ENCODE measurements at regions not wholly inside any gene's neighbourhood (a gene's known extent, or its start where the extent isn't known, plus 50 kb on each side); places are given as distances from the start of the nearest gene placed in this dataset.
A peak's percentile ranks its signal among the peaks of the same experiment; 100 is the strongest.

GRCh38 chr1:25106352-25106751, 126.0 kb downstream of the SYF2 start:
- H3K9me3 Mint-ChIP-seq: peaks cover 18% of the 10 kb centered on the region
- H3K4me3 Mint-ChIP-seq: no peak overlapping the region
- no peak overlapping the region for H3K27ac Mint-ChIP-seq
- H3K27me3 Mint-ChIP-seq (ENCODE audit: low read depth): peaks cover 10% of the 10 kb centered on the region
- peak; percentile 19 for DNase-seq (ENCODE audit: low spot score)
- peaks cover 18% of the 10 kb centered on the region for H3K4me1 Mint-ChIP-seq (ENCODE audit: low read depth)
- H3K36me3 Mint-ChIP-seq (ENCODE audit: low read depth): peaks cover 10% of the 10 kb centered on the region

GRCh38 chr1:25105836-25106235, 126.5 kb downstream of the SYF2 start:
- no peak overlapping the region for H3K27ac Mint-ChIP-seq
- H3K4me1 Mint-ChIP-seq (ENCODE audit: low read depth): peaks cover 23% of the 10 kb centered on the region
- peaks cover 10% of the 10 kb centered on the region for H3K27me3 Mint-ChIP-seq (ENCODE audit: low read depth)
- no peak overlapping the region for H3K4me3 Mint-ChIP-seq
- no peak for DNase-seq (ENCODE audit: low spot score)
- H3K36me3 Mint-ChIP-seq (ENCODE audit: low read depth): peaks cover 10% of the 10 kb centered on the region
- peaks cover 18% of the 10 kb centered on the region for H3K9me3 Mint-ChIP-seq

GRCh38 chr1:25104932-25105561, 127.3 kb downstream of the SYF2 start:
- Mint-ChIP-seq H3K27ac (peak overlapping the region; percentile 44), H3K4me1 (ENCODE audit: low read depth) (peaks cover 28% of the 10 kb centered on the region), H3K9me3 (peaks cover 15% of the 10 kb centered on the region), H3K36me3 (ENCODE audit: low read depth) (peaks cover 10% of the 10 kb centered on the region), H3K27me3 (ENCODE audit: low read depth) (peaks cover 10% of the 10 kb centered on the region), H3K4me3 (no peak overlapping the region)
- DNase-seq (ENCODE audit: low spot score): no peak

GRCh38 chr1:25103164-25103795, 129.0 kb downstream of the SYF2 start:
- H3K27me3 Mint-ChIP-seq (ENCODE audit: low read depth): peaks cover 10% of the 10 kb centered on the region
- peaks cover 34% of the 10 kb centered on the region for H3K4me1 Mint-ChIP-seq (ENCODE audit: low read depth)
- no peaks in the 10 kb centered on the region for H3K36me3 Mint-ChIP-seq (ENCODE audit: low read depth)
- no peak for DNase-seq (ENCODE audit: low spot score)
- H3K4me3 Mint-ChIP-seq: no peak overlapping the region
- H3K27ac Mint-ChIP-seq: no peak overlapping the region
- no peaks in the 10 kb centered on the region for H3K9me3 Mint-ChIP-seq

- Mint-ChIP-seq H3K4me1 (ENCODE audit: low read depth) (peaks cover 49% of the 10 kb centered on the region), H3K36me3 (ENCODE audit: low read depth) (no peaks in the 10 kb centered on the region), H3K9me3 (no peaks in the 10 kb centered on the region), H3K27me3 (ENCODE audit: low read depth) (peaks cover 10% of the 10 kb centered on the region), H3K4me3 (peak overlapping the region; percentile 76), H3K27ac (peak overlapping the region; percentile 83)
- no peak for DNase-seq (ENCODE audit: low spot score)
These were observed 132.0 kb downstream of the SYF2 start for GRCh38 chr1:25100151-25100833.

GRCh38 chr1:25099343-25099951, 132.9 kb downstream of the SYF2 start:
- Mint-ChIP-seq H3K27ac (peak overlapping the region; percentile 80), H3K4me3 (peak overlapping the region; percentile 69), H3K27me3 (ENCODE audit: low read depth) (peaks cover 5% of the 10 kb centered on the region), H3K4me1 (ENCODE audit: low read depth) (peaks cover 57% of the 10 kb centered on the region), H3K9me3 (no peaks in the 10 kb centered on the region), H3K36me3 (ENCODE audit: low read depth) (peaks cover 3% of the 10 kb centered on the region)
- DNase-seq (ENCODE audit: low spot score): peak; percentile 52

GRCh38 chr1:25098717-25099116, 133.6 kb downstream of the SYF2 start:
- H3K4me1 Mint-ChIP-seq (ENCODE audit: low read depth): peaks cover 64% of the 10 kb centered on the region
- H3K4me3 Mint-ChIP-seq: peak overlapping the region; percentile 69

GRCh38 chr1:25096307-25097150, 135.8 kb downstream of the SYF2 start:
- Mint-ChIP-seq H3K4me1 (ENCODE audit: low read depth) (peaks cover 61% of the 10 kb centered on the region), H3K4me3 (peak overlapping the region; percentile 44), H3K27ac (peak overlapping the region; percentile 34), H3K36me3 (ENCODE audit: low read depth) (peaks cover 5% of the 10 kb centered on the region), H3K27me3 (ENCODE audit: low read depth) (no peaks in the 10 kb centered on the region), H3K9me3 (no peaks in the 10 kb centered on the region)
- no peak for DNase-seq (ENCODE audit: low spot score)

More at GRCh38 chr1:25098717-25099116, 133.6 kb downstream of the SYF2 start:
- Mint-ChIP-seq H3K27ac (peak overlapping the region; percentile 47), H3K27me3 (ENCODE audit: low read depth) (peaks cover 2% of the 10 kb centered on the region), H3K9me3 (no peaks in the 10 kb centered on the region), H3K36me3 (ENCODE audit: low read depth) (peaks cover 3% of the 10 kb centered on the region)
- no peak for DNase-seq (ENCODE audit: low spot score)

- Mint-ChIP-seq H3K9me3 (no peaks in the 10 kb centered on the region), H3K27me3 (ENCODE audit: low read depth) (peaks cover under 1% of the 10 kb centered on the region), H3K36me3 (ENCODE audit: low read depth) (peaks cover 5% of the 10 kb centered on the region), H3K4me3 (peak overlapping the region; percentile 74), H3K4me1 (ENCODE audit: low read depth) (peaks cover 57% of the 10 kb centered on the region), H3K27ac (peak overlapping the region; percentile 85)
- peak; percentile 17 for DNase-seq (ENCODE audit: low spot score)
These were observed 136.6 kb downstream of the SYF2 start for GRCh38 chr1:25095635-25096200.

- Mint-ChIP-seq H3K4me1 (ENCODE audit: low read depth) (peaks cover 53% of the 10 kb centered on the region), H3K4me3 (peak overlapping the region; percentile 55), H3K9me3 (no peaks in the 10 kb centered on the region), H3K36me3 (ENCODE audit: low read depth) (peaks cover 5% of the 10 kb centered on the region), H3K27ac (peak overlapping the region; percentile 85), H3K27me3 (ENCODE audit: low read depth) (peaks cover 3% of the 10 kb centered on the region)
- DNase-seq (ENCODE audit: low spot score): no peak
These were observed 137.3 kb downstream of the SYF2 start for GRCh38 chr1:25094995-25095394.

- Mint-ChIP-seq H3K27ac (no peak overlapping the region), H3K4me3 (no peak overlapping the region), H3K36me3 (ENCODE audit: low read depth) (peaks cover 5% of the 10 kb centered on the region), H3K4me1 (ENCODE audit: low read depth) (peaks cover 49% of the 10 kb centered on the region), H3K27me3 (ENCODE audit: low read depth) (peaks cover 3% of the 10 kb centered on the region), H3K9me3 (no peaks in the 10 kb centered on the region)
- DNase-seq (ENCODE audit: low spot score): no peak
These were observed 138.1 kb downstream of the SYF2 start for GRCh38 chr1:25094229-25094628.

GRCh38 chr1:25091658-25092057, 140.6 kb downstream of the SYF2 start:
- Mint-ChIP-seq H3K27ac (no peak overlapping the region), H3K27me3 (ENCODE audit: low read depth) (peaks cover 6% of the 10 kb centered on the region), H3K4me3 (no peak overlapping the region), H3K36me3 (ENCODE audit: low read depth) (peaks cover 5% of the 10 kb centered on the region), H3K4me1 (ENCODE audit: low read depth) (peaks cover 32% of the 10 kb centered on the region), H3K9me3 (no peaks in the 10 kb centered on the region)
- DNase-seq (ENCODE audit: low spot score): no peak

Data from T-helper 2 cell treated with Interferon-gamma antibody and Interleukin-4, amounts not matched to agents 5 μg/mL and 100 μg/mL, for 36 hours (primary cell).